ENCODE measurements at regions not wholly inside any gene's neighbourhood (a gene's known extent, or its start where the extent isn't known, plus 50 kb on each side); places are given as distances from the start of the nearest gene placed in this dataset.

DNA sequence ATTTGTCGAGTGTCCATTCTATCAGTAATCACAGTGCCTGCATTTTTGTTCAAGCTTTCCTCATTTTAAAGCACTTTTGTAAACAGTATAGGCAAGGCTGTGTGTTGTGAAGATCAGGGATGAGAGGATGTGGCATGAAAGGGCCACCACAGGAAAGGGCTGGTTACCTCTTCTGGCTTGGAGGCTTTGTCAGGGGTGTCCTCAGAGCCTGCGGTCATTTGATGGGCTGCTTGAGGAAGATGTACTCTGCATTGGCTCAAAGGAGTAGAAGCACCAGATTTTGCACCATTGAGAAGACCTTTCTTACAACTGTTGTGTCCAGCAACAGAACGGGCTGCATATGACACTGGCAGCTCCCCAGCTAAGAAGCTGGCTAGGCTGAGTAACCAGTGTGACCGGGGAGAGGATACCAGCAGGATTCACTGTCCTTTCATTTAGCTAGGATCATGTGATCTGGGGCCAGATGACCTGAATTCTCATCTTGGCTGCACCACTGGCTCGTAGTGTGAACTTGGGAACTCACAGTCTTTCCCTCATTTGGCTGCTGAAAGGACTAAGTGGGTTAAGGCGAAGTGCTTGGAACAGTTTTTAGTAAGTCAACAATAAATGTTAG is 380.2 kb downstream of the FGF9 start:
- Histone ChIP-seq H3K4me1 (ENCODE audit: control insufficient read depth, low read depth, low read length) (no peaks in the 10 kb centered on the region), H3K23ac (ENCODE audit: low read length) (no peak overlapping the region), H3K4ac (ENCODE audit: low read depth, low read length) (no peak overlapping the region), H3K4me2 (ENCODE audit: low read length) (no peak overlapping the region), H3K79me2 (ENCODE audit: control insufficient read depth, insufficient read depth, low read length) (no peaks in the 10 kb centered on the region), H3K27me3 (ENCODE audit: insufficient read depth, low read length, poor library complexity) (no peaks in the 10 kb centered on the region), H4K8ac (ENCODE audit: low read depth, low read length) (no peak overlapping the region), H3K56ac (ENCODE audit: low read length) (no peak overlapping the region), H2BK120ac (ENCODE audit: low read depth, low read length) (no peak overlapping the region), H2BK15ac (replicated peaks; ENCODE audit: low read depth) (no peak overlapping the region), H2AK5ac (ENCODE audit: low read length) (no peak overlapping the region), H3K9ac (ENCODE audit: low read length) (no peak overlapping the region), H3K36me3 (ENCODE audit: control insufficient read depth, insufficient read depth, low read length) (no peaks in the 10 kb centered on the region), H3K79me1 (ENCODE audit: low read length) (peaks cover 1% of the 10 kb centered on the region), H3K18ac (ENCODE audit: low read length) (no peak overlapping the region), H4K5ac (ENCODE audit: low read length) (no peak overlapping the region), H3K27ac (ENCODE audit: low read depth, low read length) (no peak overlapping the region), H2BK5ac (ENCODE audit: low read length) (no peak overlapping the region), H3K4me3 (ENCODE audit: low read length) (no peak overlapping the region)
- WGBS (ENCODE audit: extremely low coverage, insufficient coverage, low lambda C conversion rate): no CpG with 5 or more reads among the region's 6 CpGs
- no peak for DNase-seq

DNA sequence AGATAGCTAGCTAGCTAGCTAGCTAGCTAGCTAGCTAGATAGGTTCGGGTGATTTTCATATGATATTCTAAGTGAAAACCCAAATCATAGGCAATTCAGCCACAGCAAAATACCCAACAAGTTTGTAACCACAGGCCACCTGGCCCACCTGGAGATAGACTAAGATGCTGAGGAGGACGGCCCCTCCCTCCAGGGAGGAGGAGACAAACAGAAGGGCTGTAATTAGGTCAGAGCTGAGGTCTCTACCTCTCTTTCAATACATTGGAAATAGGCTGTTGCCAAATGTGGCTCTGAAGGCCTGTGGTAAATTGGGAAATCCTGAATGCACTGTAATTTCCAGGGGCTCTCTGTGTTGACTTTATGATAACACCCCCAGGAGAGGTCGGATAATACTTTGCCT is 382.2 kb downstream of the FGF9 start:
- no peak overlapping the region for H4K8ac ChIP-seq (ENCODE audit: low read depth, low read length)
- WGBS (ENCODE audit: extremely low coverage, insufficient coverage, low lambda C conversion rate): no CpG with 5 or more reads among the region's 3 CpGs
- no peak for DNase-seq

DNA sequence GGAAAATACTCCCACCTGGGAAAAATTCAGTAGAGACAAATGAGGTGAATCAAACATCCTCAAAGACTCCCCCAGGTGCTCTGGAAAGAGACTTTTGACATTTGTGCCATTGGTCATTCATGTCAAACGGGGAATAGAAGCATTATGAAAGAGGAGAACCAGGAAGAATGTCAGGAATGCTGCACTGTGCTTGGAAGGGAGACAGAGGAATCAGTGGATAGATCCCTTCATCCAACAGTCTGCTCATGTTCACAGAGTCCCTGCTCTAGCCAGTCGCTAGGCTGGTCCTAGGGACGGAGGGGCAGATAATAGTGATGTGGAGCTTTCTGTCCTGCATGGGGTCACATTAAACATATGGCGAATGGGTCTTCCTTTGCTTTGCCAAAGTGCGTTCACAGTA is 384.4 kb downstream of the FGF9 start:
- peaks cover 1% of the 10 kb centered on the region for H3K79me1 ChIP-seq (ENCODE audit: low read length)
- no peak overlapping the region for H3K4me3 ChIP-seq (ENCODE audit: low read length)

More for the DNA sequence above, 382.2 kb downstream of the FGF9 start:
- H3K79me1 ChIP-seq (ENCODE audit: low read length): peaks cover 1% of the 10 kb centered on the region
- H3K18ac ChIP-seq (ENCODE audit: low read length): no peak overlapping the region
- no peak overlapping the region for H3K9ac ChIP-seq (ENCODE audit: low read length)
- H3K79me2 ChIP-seq (ENCODE audit: control insufficient read depth, insufficient read depth, low read length): no peaks in the 10 kb centered on the region
- H3K27ac ChIP-seq (ENCODE audit: low read depth, low read length): no peak overlapping the region
- H3K4ac ChIP-seq (ENCODE audit: low read depth, low read length): no peak overlapping the region
- no peak overlapping the region for H2AK5ac ChIP-seq (ENCODE audit: low read length)
- H3K4me2 ChIP-seq (ENCODE audit: low read length): no peak overlapping the region
- H2BK15ac ChIP-seq (replicated peaks; ENCODE audit: low read depth): no peak overlapping the region
- no peak overlapping the region for H2BK5ac ChIP-seq (ENCODE audit: low read length)
- no peaks in the 10 kb centered on the region for H3K4me1 ChIP-seq (ENCODE audit: control insufficient read depth, low read depth, low read length)
- no peak overlapping the region for H3K4me3 ChIP-seq (ENCODE audit: low read length)
- H4K5ac ChIP-seq (ENCODE audit: low read length): no peak overlapping the region
- no peak overlapping the region for H2BK120ac ChIP-seq (ENCODE audit: low read depth, low read length)
- no peak overlapping the region for H3K56ac ChIP-seq (ENCODE audit: low read length)
- no peaks in the 10 kb centered on the region for H3K27me3 ChIP-seq (ENCODE audit: insufficient read depth, low read length, poor library complexity)
- H3K36me3 ChIP-seq (ENCODE audit: control insufficient read depth, insufficient read depth, low read length): no peaks in the 10 kb centered on the region
- no peak overlapping the region for H3K23ac ChIP-seq (ENCODE audit: low read length)

DNA sequence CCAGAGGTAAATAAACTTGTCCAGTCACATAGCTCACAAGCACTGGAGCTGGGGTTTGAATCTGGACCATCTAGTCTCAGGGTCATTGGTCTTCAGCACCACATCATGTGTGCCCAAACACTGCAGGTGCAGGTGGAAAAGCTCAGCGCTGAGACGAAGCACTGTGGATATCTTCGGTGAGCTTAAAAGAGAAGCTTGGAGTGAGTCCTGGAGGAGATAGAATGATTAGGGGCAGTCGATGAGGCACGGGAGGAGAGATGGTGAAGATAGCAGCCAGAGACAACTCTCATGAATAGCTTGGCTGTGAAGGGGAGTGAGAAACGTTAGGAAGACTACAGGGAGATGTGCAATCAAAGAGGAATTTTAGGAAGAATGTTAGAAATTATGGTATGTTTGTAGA is 389.3 kb downstream of the FGF9 start:
- Histone ChIP-seq H3K27me3 (ENCODE audit: insufficient read depth, low read length, poor library complexity) (no peaks in the 10 kb centered on the region), H3K4ac (ENCODE audit: low read depth, low read length) (no peak overlapping the region), H4K8ac (ENCODE audit: low read depth, low read length) (no peak overlapping the region), H3K27ac (ENCODE audit: low read depth, low read length) (no peak overlapping the region), H3K36me3 (ENCODE audit: control insufficient read depth, insufficient read depth, low read length) (no peaks in the 10 kb centered on the region), H3K56ac (ENCODE audit: low read length) (no peak overlapping the region), H2AK5ac (ENCODE audit: low read length) (no peak overlapping the region), H4K5ac (ENCODE audit: low read length) (no peak overlapping the region), H3K4me1 (ENCODE audit: control insufficient read depth, low read depth, low read length) (peaks cover 2% of the 10 kb centered on the region), H3K23ac (ENCODE audit: low read length) (no peak overlapping the region), H3K18ac (ENCODE audit: low read length) (no peak overlapping the region), H2BK15ac (replicated peaks; ENCODE audit: low read depth) (no peak overlapping the region), H3K4me2 (ENCODE audit: low read length) (no peak overlapping the region), H3K9ac (ENCODE audit: low read length) (no peak overlapping the region), H3K4me3 (ENCODE audit: low read length) (no peak overlapping the region), H2BK5ac (ENCODE audit: low read length) (no peak overlapping the region), H2BK120ac (ENCODE audit: low read depth, low read length) (no peak overlapping the region), H3K79me2 (ENCODE audit: control insufficient read depth, insufficient read depth, low read length) (no peaks in the 10 kb centered on the region), H3K79me1 (ENCODE audit: low read length) (no peaks in the 10 kb centered on the region)
- no peak for DNase-seq
- WGBS (ENCODE audit: extremely low coverage, insufficient coverage, low lambda C conversion rate): no CpG with 5 or more reads among the region's 6 CpGs

More for the DNA sequence above, 384.4 kb downstream of the FGF9 start:
- Histone ChIP-seq H3K9ac (ENCODE audit: low read length) (no peak overlapping the region), H4K8ac (ENCODE audit: low read depth, low read length) (no peak overlapping the region), H3K56ac (ENCODE audit: low read length) (no peak overlapping the region), H3K36me3 (ENCODE audit: control insufficient read depth, insufficient read depth, low read length) (no peaks in the 10 kb centered on the region), H2AK5ac (ENCODE audit: low read length) (no peak overlapping the region), H3K4me1 (ENCODE audit: control insufficient read depth, low read depth, low read length) (no peaks in the 10 kb centered on the region), H3K23ac (ENCODE audit: low read length) (no peak overlapping the region), H2BK5ac (ENCODE audit: low read length) (no peak overlapping the region), H2BK120ac (ENCODE audit: low read depth, low read length) (no peak overlapping the region), H3K27me3 (ENCODE audit: insufficient read depth, low read length, poor library complexity) (no peaks in the 10 kb centered on the region), H3K79me2 (ENCODE audit: control insufficient read depth, insufficient read depth, low read length) (no peaks in the 10 kb centered on the region), H4K5ac (ENCODE audit: low read length) (no peak overlapping the region), H2BK15ac (replicated peaks; ENCODE audit: low read depth) (no peak overlapping the region), H3K4me2 (ENCODE audit: low read length) (no peak overlapping the region), H3K18ac (ENCODE audit: low read length) (no peak overlapping the region), H3K4ac (ENCODE audit: low read depth, low read length) (no peak overlapping the region), H3K27ac (ENCODE audit: low read depth, low read length) (no peak overlapping the region)
- WGBS (ENCODE audit: extremely low coverage, insufficient coverage, low lambda C conversion rate): no CpG with 5 or more reads among the region's 5 CpGs
- DNase-seq: no peak

DNA sequence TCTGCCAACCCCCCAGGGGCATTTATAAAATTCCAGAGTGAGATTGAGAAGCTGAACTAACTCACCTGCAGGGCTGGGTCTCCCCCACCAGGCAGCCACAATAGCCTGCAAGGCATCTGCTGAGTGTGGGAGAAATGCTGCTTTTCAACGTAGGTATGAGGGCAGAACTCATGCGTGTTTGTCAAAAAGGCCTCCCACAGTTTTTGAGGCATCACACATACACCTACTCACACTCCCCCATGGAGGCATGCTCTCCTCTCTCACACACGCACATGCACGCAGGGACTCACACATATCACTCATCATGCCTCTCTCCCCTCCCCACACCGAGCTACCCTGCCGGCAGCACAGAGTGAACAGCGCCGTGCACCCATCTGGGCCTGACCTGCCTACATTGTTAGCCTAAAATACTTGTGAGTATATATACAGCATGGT is 390.5 kb downstream of the FGF9 start:
- H3K4ac ChIP-seq (ENCODE audit: low read depth, low read length): no peak overlapping the region
- no peak overlapping the region for H2BK5ac ChIP-seq (ENCODE audit: low read length)
- no peak overlapping the region for H4K5ac ChIP-seq (ENCODE audit: low read length)
- H3K79me2 ChIP-seq (ENCODE audit: control insufficient read depth, insufficient read depth, low read length): no peaks in the 10 kb centered on the region
- no peak overlapping the region for H3K27ac ChIP-seq (ENCODE audit: low read depth, low read length)
- peaks cover 2% of the 10 kb centered on the region for H3K4me1 ChIP-seq (ENCODE audit: control insufficient read depth, low read depth, low read length)
- no peak overlapping the region for H3K4me3 ChIP-seq (ENCODE audit: low read length)
- no CpG with 5 or more reads among the region's 8 CpGs for WGBS (ENCODE audit: extremely low coverage, insufficient coverage, low lambda C conversion rate)
- no peak overlapping the region for H3K56ac ChIP-seq (ENCODE audit: low read length)
- no peaks in the 10 kb centered on the region for H3K79me1 ChIP-seq (ENCODE audit: low read length)
- no peak overlapping the region for H2BK15ac ChIP-seq (replicated peaks; ENCODE audit: low read depth)
- H4K8ac ChIP-seq (ENCODE audit: low read depth, low read length): no peak overlapping the region
- H3K18ac ChIP-seq (ENCODE audit: low read length): no peak overlapping the region
- no peak overlapping the region for H3K9ac ChIP-seq (ENCODE audit: low read length)
- H3K23ac ChIP-seq (ENCODE audit: low read length): no peak overlapping the region
- no peaks in the 10 kb centered on the region for H3K27me3 ChIP-seq (ENCODE audit: insufficient read depth, low read length, poor library complexity)
- no peak overlapping the region for H3K4me2 ChIP-seq (ENCODE audit: low read length)
- no peak overlapping the region for H2BK120ac ChIP-seq (ENCODE audit: low read depth, low read length)
- H3K36me3 ChIP-seq (ENCODE audit: control insufficient read depth, insufficient read depth, low read length): no peaks in the 10 kb centered on the region
- DNase-seq: peak; percentile 73
- no peak overlapping the region for H2AK5ac ChIP-seq (ENCODE audit: low read length)

DNA sequence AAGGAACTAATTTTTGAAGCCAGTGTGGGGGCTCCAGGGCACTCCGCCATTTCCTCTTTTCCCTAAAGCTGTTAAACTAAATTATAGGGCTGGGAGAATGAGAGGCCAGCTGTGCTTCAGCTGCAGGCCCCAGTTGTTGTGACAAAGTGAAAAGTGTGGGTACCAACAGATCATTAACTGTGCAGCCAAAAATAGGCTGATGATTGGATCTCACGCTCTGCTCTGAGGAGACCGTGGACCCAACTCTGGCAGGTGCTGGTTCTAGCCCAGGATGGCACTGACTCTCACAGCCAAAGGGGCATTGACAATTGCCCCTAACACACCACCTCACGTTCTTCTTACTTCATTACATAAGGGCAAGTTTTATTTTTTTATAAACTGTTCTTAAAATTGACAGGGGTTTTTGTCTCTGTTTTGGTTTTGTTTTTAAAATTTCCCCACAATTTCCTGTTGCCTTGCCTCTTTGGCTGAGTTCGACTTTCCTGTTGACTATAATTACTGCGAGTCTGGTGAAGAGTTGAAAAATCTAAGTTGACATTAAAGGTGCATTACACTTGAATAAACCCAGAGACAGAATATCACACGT is 391.0 kb downstream of the FGF9 start:
- no peak overlapping the region for H3K56ac ChIP-seq (ENCODE audit: low read length)
- no peaks in the 10 kb centered on the region for H3K79me1 ChIP-seq (ENCODE audit: low read length)
- no peak overlapping the region for H3K4me3 ChIP-seq (ENCODE audit: low read length)
- no CpG with 5 or more reads among the region's 7 CpGs for WGBS (ENCODE audit: extremely low coverage, insufficient coverage, low lambda C conversion rate)
- H3K4me2 ChIP-seq (ENCODE audit: low read length): no peak overlapping the region
- H3K23ac ChIP-seq (ENCODE audit: low read length): no peak overlapping the region
- H3K9ac ChIP-seq (ENCODE audit: low read length): no peak overlapping the region
- no peak overlapping the region for H3K18ac ChIP-seq (ENCODE audit: low read length)
- DNase-seq: no peak
- H3K27ac ChIP-seq (ENCODE audit: low read depth, low read length): no peak overlapping the region
- H3K36me3 ChIP-seq (ENCODE audit: control insufficient read depth, insufficient read depth, low read length): no peaks in the 10 kb centered on the region
- H3K79me2 ChIP-seq (ENCODE audit: control insufficient read depth, insufficient read depth, low read length): no peaks in the 10 kb centered on the region
- no peak overlapping the region for H2AK5ac ChIP-seq (ENCODE audit: low read length)
- H3K27me3 ChIP-seq (ENCODE audit: insufficient read depth, low read length, poor library complexity): no peaks in the 10 kb centered on the region
- no peak overlapping the region for H4K8ac ChIP-seq (ENCODE audit: low read depth, low read length)
- no peak overlapping the region for H2BK120ac ChIP-seq (ENCODE audit: low read depth, low read length)
- no peak overlapping the region for H2BK15ac ChIP-seq (replicated peaks; ENCODE audit: low read depth)
- no peak overlapping the region for H2BK5ac ChIP-seq (ENCODE audit: low read length)
- H3K4me1 ChIP-seq (ENCODE audit: control insufficient read depth, low read depth, low read length): peaks cover 2% of the 10 kb centered on the region
- no peak overlapping the region for H4K5ac ChIP-seq (ENCODE audit: low read length)
- H3K4ac ChIP-seq (ENCODE audit: low read depth, low read length): no peak overlapping the region
